Activated naive CD4-positive, alpha-beta T cell treated with anti-CD3 and anti-CD28 coated beads, Interleukin-2, amount 10 ng/mL, durations not matched to agents 7 days and 5 days (primary cell): ENCODE measurements at regions not wholly inside any gene's neighbourhood (a gene's known extent, or its start where the extent isn't known, plus 50 kb on each side); places are given as distances from the start of the nearest gene placed in this dataset.

Experiments
- CTCF ChIA-PET: fragments of 350-600 bp; sonication (Branson Sonifier 250); formaldehyde crosslinking; loops from one replicate; lab custom pipeline; 2021; ENCODE audit warnings: antibody characterized with exemption; lab: Charles Lee
- DNase-seq: peaks from one replicate; pipeline ENCODE4 v3.0.0-alpha.2; 2020
- H3K27ac Mint-ChIP-seq: one replicate; pipeline ENCODE4 v1.8.0; 2021; ENCODE audit warnings: mild to moderate bottlenecking, moderate library complexity, mixed read lengths
- H3K27me3 Mint-ChIP-seq: one replicate; pipeline ENCODE4 v1.8.0; 2021; ENCODE audit warnings: mild to moderate bottlenecking, mixed read lengths
- H3K36me3 Mint-ChIP-seq: one replicate; pipeline ENCODE4 v1.8.0; 2021; ENCODE audit warnings: mixed read lengths
- H3K4me1 Mint-ChIP-seq: one replicate; pipeline ENCODE4 v1.8.0; 2021; ENCODE audit warnings: mixed read lengths
- H3K4me3 Mint-ChIP-seq: one replicate; pipeline ENCODE4 v1.8.0; 2021; ENCODE audit warnings: mild to moderate bottlenecking, moderate library complexity, mixed read lengths
- H3K9me3 Mint-ChIP-seq: one replicate; pipeline ENCODE4 v1.8.0; 2021; ENCODE audit warnings: mixed read lengths

- H3K4me3 Mint-ChIP-seq = no peak overlapping the region
- H3K36me3 Mint-ChIP-seq = no peaks in the 10 kb centered on the region
- DNase-seq = no peak
- no peaks in the 10 kb centered on the region for H3K4me1 Mint-ChIP-seq
- no peaks in the 10 kb centered on the region for H3K9me3 Mint-ChIP-seq
- CTCF ChIA-PET = no interaction called here
- H3K27me3 Mint-ChIP-seq = peaks cover 4% of the 10 kb centered on the region
- no peak overlapping the region for H3K27ac Mint-ChIP-seq
Observed at GRCh38 chr1:88457197-88457596, 226.9 kb upstream of the PKN2 start.

- no peak for DNase-seq
- no peak overlapping the region for H3K27ac Mint-ChIP-seq
- CTCF ChIA-PET = no interaction called here
- H3K27me3 Mint-ChIP-seq = peaks cover 25% of the 10 kb centered on the region
- no peaks in the 10 kb centered on the region for H3K4me1 Mint-ChIP-seq
- H3K9me3 Mint-ChIP-seq = no peaks in the 10 kb centered on the region
- H3K4me3 Mint-ChIP-seq = no peak overlapping the region
- H3K36me3 Mint-ChIP-seq = no peaks in the 10 kb centered on the region
Observed at GRCh38 chr1:88461007-88461406, 223.1 kb upstream of the PKN2 start.

GRCh38 chr1:88462096-88462487 lies 222.0 kb upstream of the PKN2 start:
- Mint-ChIP-seq H3K4me1 (no peaks in the 10 kb centered on the region), H3K27me3 (peaks cover 25% of the 10 kb centered on the region), H3K4me3 (no peak overlapping the region), H3K27ac (no peak overlapping the region), H3K9me3 (no peaks in the 10 kb centered on the region), H3K36me3 (no peaks in the 10 kb centered on the region)
- CTCF ChIA-PET = no interaction called here
- DNase-seq = no peak

- H3K4me1 Mint-ChIP-seq = no peaks in the 10 kb centered on the region
- H3K27ac Mint-ChIP-seq = no peak overlapping the region
- H3K36me3 Mint-ChIP-seq = no peaks in the 10 kb centered on the region
- no peak for DNase-seq
- peaks cover 2% of the 10 kb centered on the region for H3K9me3 Mint-ChIP-seq
- peaks cover 25% of the 10 kb centered on the region for H3K27me3 Mint-ChIP-seq
- H3K4me3 Mint-ChIP-seq = no peak overlapping the region
- CTCF ChIA-PET = no interaction called here
Observed at GRCh38 chr1:88462488-88463261, 221.4 kb upstream of the PKN2 start.

- CTCF ChIA-PET = no interaction called here
- no peak overlapping the region for H3K27ac Mint-ChIP-seq
- peaks cover 2% of the 10 kb centered on the region for H3K9me3 Mint-ChIP-seq
- H3K4me1 Mint-ChIP-seq = no peaks in the 10 kb centered on the region
- H3K36me3 Mint-ChIP-seq = no peaks in the 10 kb centered on the region
- DNase-seq = no peak
- H3K27me3 Mint-ChIP-seq = peaks cover 25% of the 10 kb centered on the region
- no peak overlapping the region for H3K4me3 Mint-ChIP-seq
Observed at GRCh38 chr1:88463401-88463985, 220.6 kb upstream of the PKN2 start.

- CTCF ChIA-PET = no interaction called here
- H3K9me3 Mint-ChIP-seq = peaks cover 2% of the 10 kb centered on the region
- no peak overlapping the region for H3K27ac Mint-ChIP-seq
- no peaks in the 10 kb centered on the region for H3K36me3 Mint-ChIP-seq
- H3K27me3 Mint-ChIP-seq = peaks cover 25% of the 10 kb centered on the region
- no peak overlapping the region for H3K4me3 Mint-ChIP-seq
- H3K4me1 Mint-ChIP-seq = no peaks in the 10 kb centered on the region
- DNase-seq = no peak
Observed at GRCh38 chr1:88466011-88466410, 218.1 kb upstream of the PKN2 start.

GRCh38 chr1:88466899-88467580 lies 217.0 kb upstream of the PKN2 start:
- CTCF ChIA-PET = no interaction called here
- H3K27ac Mint-ChIP-seq = no peak overlapping the region
- no peak overlapping the region for H3K4me3 Mint-ChIP-seq
- DNase-seq = no peak
- no peaks in the 10 kb centered on the region for H3K36me3 Mint-ChIP-seq
- H3K4me1 Mint-ChIP-seq = no peaks in the 10 kb centered on the region
- peaks cover 22% of the 10 kb centered on the region for H3K27me3 Mint-ChIP-seq
- H3K9me3 Mint-ChIP-seq = peaks cover 2% of the 10 kb centered on the region

GRCh38 chr1:88472298-88472697 lies 211.8 kb upstream of the PKN2 start:
- CTCF ChIA-PET = no interaction called here
- Mint-ChIP-seq H3K27ac (no peak overlapping the region), H3K4me3 (no peak overlapping the region), H3K27me3 (no peaks in the 10 kb centered on the region), H3K9me3 (peaks cover 2% of the 10 kb centered on the region), H3K36me3 (no peaks in the 10 kb centered on the region), H3K4me1 (no peaks in the 10 kb centered on the region)
- DNase-seq = no peak

- Mint-ChIP-seq H3K4me3 (no peak overlapping the region), H3K27ac (no peak overlapping the region), H3K4me1 (no peaks in the 10 kb centered on the region)
Observed at GRCh38 chr1:88472714-88473113, 211.4 kb upstream of the PKN2 start.

GRCh38 chr1:88474555-88475304 lies 209.3 kb upstream of the PKN2 start:
- no peak for DNase-seq
- no peak overlapping the region for H3K27ac Mint-ChIP-seq
- no peaks in the 10 kb centered on the region for H3K36me3 Mint-ChIP-seq
- H3K4me1 Mint-ChIP-seq = no peaks in the 10 kb centered on the region
- CTCF ChIA-PET = no interaction called here
- H3K9me3 Mint-ChIP-seq = no peaks in the 10 kb centered on the region
- no peaks in the 10 kb centered on the region for H3K27me3 Mint-ChIP-seq
- H3K4me3 Mint-ChIP-seq = no peak overlapping the region

More at GRCh38 chr1:88472714-88473113, 211.4 kb upstream of the PKN2 start:
- CTCF ChIA-PET = no interaction called here
- DNase-seq = no peak
- H3K27me3 Mint-ChIP-seq = no peaks in the 10 kb centered on the region
- peaks cover under 1% of the 10 kb centered on the region for H3K9me3 Mint-ChIP-seq
- H3K36me3 Mint-ChIP-seq = no peaks in the 10 kb centered on the region

- no peaks in the 10 kb centered on the region for H3K36me3 Mint-ChIP-seq
Observed at GRCh38 chr1:88484881-88485280, 199.2 kb upstream of the PKN2 start.

GRCh38 chr1:88488237-88488636 lies 195.8 kb upstream of the PKN2 start:
- Mint-ChIP-seq H3K9me3 (no peaks in the 10 kb centered on the region), H3K27ac (no peak overlapping the region), H3K4me1 (no peaks in the 10 kb centered on the region), H3K27me3 (no peaks in the 10 kb centered on the region), H3K36me3 (no peaks in the 10 kb centered on the region), H3K4me3 (no peak overlapping the region)
- DNase-seq = no peak
- CTCF ChIA-PET = no interaction called here

More at GRCh38 chr1:88484881-88485280, 199.2 kb upstream of the PKN2 start:
- no peaks in the 10 kb centered on the region for H3K27me3 Mint-ChIP-seq
- no peaks in the 10 kb centered on the region for H3K9me3 Mint-ChIP-seq
- CTCF ChIA-PET = no interaction called here
- DNase-seq = no peak
- H3K4me1 Mint-ChIP-seq = no peaks in the 10 kb centered on the region
- H3K27ac Mint-ChIP-seq = no peak overlapping the region
- no peak overlapping the region for H3K4me3 Mint-ChIP-seq

GRCh38 chr1:88490676-88491075 lies 193.4 kb upstream of the PKN2 start:
- Mint-ChIP-seq H3K9me3 (no peaks in the 10 kb centered on the region), H3K4me1 (no peaks in the 10 kb centered on the region), H3K27ac (no peak overlapping the region), H3K4me3 (no peak overlapping the region), H3K36me3 (no peaks in the 10 kb centered on the region), H3K27me3 (no peaks in the 10 kb centered on the region)
- no peak for DNase-seq
- CTCF ChIA-PET = no interaction called here

- H3K4me1 Mint-ChIP-seq = no peaks in the 10 kb centered on the region
- CTCF ChIA-PET = no interaction called here
- H3K27ac Mint-ChIP-seq = no peak overlapping the region
- H3K9me3 Mint-ChIP-seq = no peaks in the 10 kb centered on the region
- no peak overlapping the region for H3K4me3 Mint-ChIP-seq
- no peak for DNase-seq
- no peaks in the 10 kb centered on the region for H3K27me3 Mint-ChIP-seq
- no peaks in the 10 kb centered on the region for H3K36me3 Mint-ChIP-seq
Observed at GRCh38 chr1:88499671-88500070, 184.4 kb upstream of the PKN2 start.
